DND-41 (cell line): ENCODE measurements at regions not wholly inside any gene's neighbourhood (a gene's known extent, or its start where the extent isn't known, plus 50 kb on each side); places are given as distances from the start of the nearest gene placed in this dataset.

Source experiments
- ATAC-seq: fragments of 200-7000 bp; cut with Tn5 transposase; 3 replicates; pipeline ENCODE4 v1.9.1; 2021; ENCODE audit warnings: low read depth; ENCODE audit not compliant: insufficient read depth
- DNase-seq: peaks from one replicate; pipeline ENCODE4 v3.0.0-alpha.2; 2020
- H2AFZ ChIP-seq: 2 replicates; pipeline ENCODE4 v1.6.0; 2012; ENCODE audit warnings: low read depth, low read length
- H3K27ac ChIP-seq: 2 replicates; pipeline ENCODE4 v1.5.1; 2012; ENCODE audit warnings: low read length, inconsistent platforms
- H3K27me3 ChIP-seq: fragments of 200-600 bp; sonication (generic); 2 replicates; pipeline ENCODE4 v1.6.0; 2012; ENCODE audit warnings: low read length, mild to moderate bottlenecking, inconsistent platforms; ENCODE audit not compliant: insufficient read depth, poor library complexity
- H3K36me3 ChIP-seq: 2 replicates; pipeline ENCODE4 v1.5.1; 2012; ENCODE audit warnings: low read length, inconsistent platforms; ENCODE audit not compliant: insufficient read depth
- H3K4me1 ChIP-seq: 2 replicates; pipeline ENCODE4 v1.5.1; 2012; ENCODE audit warnings: mild to moderate bottlenecking, low read length; ENCODE audit not compliant: insufficient read depth
- H3K4me2 ChIP-seq: 2 replicates; pipeline ENCODE4 v1.6.0; 2012; ENCODE audit warnings: mild to moderate bottlenecking, moderate library complexity, low read length, inconsistent platforms; ENCODE audit not compliant: insufficient read depth
- H3K4me3 ChIP-seq, 2 experiments: fragments of 200-600 bp in 1 of 2; shearing (Covaris generic) in 1 of 2; 2 replicates each; pipeline ENCODE4 v1.5.1; 2012 to 2016; ENCODE audit warnings: inconsistent platforms in 2 of 2, low read length in 2 of 2, mild to moderate bottlenecking in 2 of 2, low read depth in 1 of 2, moderate library complexity in 1 of 2
- H3K79me2 ChIP-seq: 2 replicates; pipeline ENCODE4 v1.6.0; 2012; ENCODE audit warnings: low read length, inconsistent platforms; ENCODE audit not compliant: insufficient read depth
- H3K9ac ChIP-seq: 2 replicates; pipeline ENCODE4 v1.6.0; 2012; ENCODE audit warnings: low read depth, mild to moderate bottlenecking, inconsistent platforms, low read length, moderate library complexity
- H3K9me3 ChIP-seq: 2 replicates; pipeline ENCODE4 v1.5.1; 2012; ENCODE audit warnings: low read length, moderate library complexity, mild to moderate bottlenecking, inconsistent platforms; ENCODE audit not compliant: insufficient read depth, severe bottlenecking
- H4K20me1 ChIP-seq: 2 replicates; pipeline ENCODE4 v1.6.0; 2012; ENCODE audit warnings: low read length; ENCODE audit not compliant: insufficient read depth
- EZH2 ChIP-seq: IDR thresholded peaks from 3 replicates; pipeline ENCODE4 v1.6.1; 2012; ENCODE audit warnings: borderline replicate concordance, low read depth, mild to moderate bottlenecking, moderate library complexity, low read length, inconsistent platforms; ENCODE audit not compliant: severe bottlenecking
- TF ChIP-seq, protein P1 (sequence below): IDR thresholded peaks from 2 replicates; pipeline ENCODE4 v1.5.1; 2012; ENCODE audit warnings: borderline replicate concordance, low read length, moderate library complexity, mild to moderate bottlenecking; ENCODE audit not compliant: poor library complexity, severe bottlenecking; ENCODE audit errors: extremely low read depth

DNA sequence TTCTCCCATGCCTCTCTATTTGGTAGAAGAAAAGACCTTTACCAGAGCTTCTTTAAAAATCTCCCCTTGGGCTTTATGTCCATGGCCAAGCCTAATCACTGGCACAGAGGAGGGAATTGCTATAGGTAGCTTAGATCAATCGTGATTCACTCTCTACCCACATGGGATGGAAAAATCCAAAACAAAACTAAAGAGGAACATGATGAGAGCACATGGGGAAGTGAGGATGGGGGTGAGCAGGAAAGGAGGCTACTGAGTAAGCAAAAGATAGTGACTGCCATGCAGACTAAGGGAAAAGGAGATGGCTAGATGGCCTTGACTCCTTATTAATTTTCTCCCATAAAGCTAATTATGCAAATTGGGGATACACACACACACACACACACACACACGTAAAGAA, 201.2 kb downstream of the HS3ST3A1 start:
- Histone ChIP-seq H2AFZ (no peak overlapping the region), H3K9me3 (no peaks in the 10 kb centered on the region), H3K79me2 (no peaks in the 10 kb centered on the region), H3K36me3 (no peaks in the 10 kb centered on the region), H4K20me1 (no peaks in the 10 kb centered on the region), H3K27me3 (no peaks in the 10 kb centered on the region), H3K4me1 (no peaks in the 10 kb centered on the region), H3K4me3 (no peak overlapping the region), H3K27ac (no peak overlapping the region), H3K9ac (no peak overlapping the region), H3K4me2 (no peak overlapping the region)
- no peak for ATAC-seq
- TF ChIP-seq EZH2, result no peak
- TF ChIP-seq, protein P1, sequence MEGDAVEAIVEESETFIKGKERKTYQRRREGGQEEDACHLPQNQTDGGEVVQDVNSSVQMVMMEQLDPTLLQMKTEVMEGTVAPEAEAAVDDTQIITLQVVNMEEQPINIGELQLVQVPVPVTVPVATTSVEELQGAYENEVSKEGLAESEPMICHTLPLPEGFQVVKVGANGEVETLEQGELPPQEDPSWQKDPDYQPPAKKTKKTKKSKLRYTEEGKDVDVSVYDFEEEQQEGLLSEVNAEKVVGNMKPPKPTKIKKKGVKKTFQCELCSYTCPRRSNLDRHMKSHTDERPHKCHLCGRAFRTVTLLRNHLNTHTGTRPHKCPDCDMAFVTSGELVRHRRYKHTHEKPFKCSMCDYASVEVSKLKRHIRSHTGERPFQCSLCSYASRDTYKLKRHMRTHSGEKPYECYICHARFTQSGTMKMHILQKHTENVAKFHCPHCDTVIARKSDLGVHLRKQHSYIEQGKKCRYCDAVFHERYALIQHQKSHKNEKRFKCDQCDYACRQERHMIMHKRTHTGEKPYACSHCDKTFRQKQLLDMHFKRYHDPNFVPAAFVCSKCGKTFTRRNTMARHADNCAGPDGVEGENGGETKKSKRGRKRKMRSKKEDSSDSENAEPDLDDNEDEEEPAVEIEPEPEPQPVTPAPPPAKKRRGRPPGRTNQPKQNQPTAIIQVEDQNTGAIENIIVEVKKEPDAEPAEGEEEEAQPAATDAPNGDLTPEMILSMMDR, result no peak
- DNase-seq, result no peak

DNA sequence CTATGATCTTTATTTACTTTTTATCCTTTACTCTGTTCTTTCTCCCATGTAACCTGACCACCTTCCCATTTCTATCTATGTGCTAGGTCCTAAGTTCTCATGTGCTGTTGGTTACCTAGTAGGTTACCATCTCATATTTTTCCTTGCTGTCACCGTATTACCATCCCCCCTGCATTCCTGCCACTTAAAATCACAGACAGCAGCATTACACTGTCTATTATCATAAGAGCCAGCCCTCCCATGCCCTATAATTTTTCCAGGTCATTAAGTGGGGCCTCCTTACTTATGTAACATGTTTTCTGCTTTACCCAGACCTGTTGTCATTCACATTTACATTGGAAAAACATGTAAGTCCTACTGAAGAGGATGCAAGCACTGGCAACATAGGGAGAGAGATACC, 202.9 kb downstream of the HS3ST3A1 start:
- TF ChIP-seq, protein P1, result no peak
- TF ChIP-seq EZH2, result no peak
- ATAC-seq (no peak), DNase-seq (no peak)
- no peaks in the 10 kb centered on the region for H3K79me2 ChIP-seq
- no peaks in the 10 kb centered on the region for H3K9me3 ChIP-seq
- no peaks in the 10 kb centered on the region for H4K20me1 ChIP-seq
- H2AFZ ChIP-seq, result no peak overlapping the region
- no peaks in the 10 kb centered on the region for H3K27me3 ChIP-seq
- H3K9ac ChIP-seq, result no peak overlapping the region
- no peak overlapping the region for H3K27ac ChIP-seq
- no peaks in the 10 kb centered on the region for H3K36me3 ChIP-seq
- H3K4me2 ChIP-seq, result no peak overlapping the region
- no peak overlapping the region for H3K4me3 ChIP-seq
- H3K4me1 ChIP-seq, result no peaks in the 10 kb centered on the region

DNA sequence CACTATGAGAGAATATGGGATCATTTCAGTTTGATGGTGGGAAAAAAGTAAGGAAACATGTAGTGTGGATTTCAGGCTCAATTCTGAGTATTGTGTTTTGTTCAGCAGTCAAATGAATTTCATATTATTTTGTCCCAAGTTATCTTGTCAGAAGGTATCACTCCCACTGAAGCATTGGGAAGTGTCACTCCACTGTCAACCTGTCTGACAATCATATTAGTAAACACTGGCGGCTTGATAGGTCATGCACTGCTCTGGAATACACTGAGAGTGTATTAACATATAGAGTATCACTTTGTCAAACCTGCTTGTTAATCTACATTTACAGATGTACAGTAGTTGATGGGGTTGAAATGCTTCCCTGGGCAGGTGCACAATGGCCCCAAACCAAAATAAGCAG, 203.6 kb downstream of the HS3ST3A1 start:
- ATAC-seq, result no peak
- Histone ChIP-seq H3K36me3 (no peaks in the 10 kb centered on the region), H3K9me3 (no peaks in the 10 kb centered on the region), H3K27ac (no peak overlapping the region), H2AFZ (no peak overlapping the region), H3K27me3 (no peaks in the 10 kb centered on the region), H3K4me1 (no peaks in the 10 kb centered on the region), H3K4me2 (no peak overlapping the region), H4K20me1 (no peaks in the 10 kb centered on the region), H3K9ac (no peak overlapping the region), H3K79me2 (no peaks in the 10 kb centered on the region), H3K4me3 (no peak overlapping the region)
- DNase-seq, result no peak
- TF ChIP-seq EZH2, result no peak
- TF ChIP-seq, protein P1, result no peak

DNA sequence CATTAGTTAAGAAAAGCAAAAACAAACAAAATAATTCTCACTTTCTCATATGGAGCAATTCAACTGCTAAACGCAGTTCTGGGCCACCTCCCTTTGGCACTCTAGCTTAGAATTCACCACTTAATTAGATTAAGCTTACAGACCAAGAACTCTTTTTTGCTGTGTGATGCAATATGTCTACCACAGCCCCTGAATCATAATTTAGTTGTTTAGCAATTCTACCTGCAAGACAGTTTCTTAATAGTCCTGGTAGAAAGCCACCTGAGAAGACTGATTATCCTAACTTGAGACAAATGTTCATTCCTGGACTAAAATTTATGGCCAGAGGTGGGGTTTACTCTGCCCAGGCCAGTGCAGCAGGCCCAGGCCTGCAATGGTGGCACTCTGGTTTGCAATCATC, 205.9 kb downstream of the HS3ST3A1 start:
- ATAC-seq, result no peak
- TF ChIP-seq, protein P1, result no peak
- no peak for TF ChIP-seq EZH2
- DNase-seq, result no peak
- Histone ChIP-seq H4K20me1 (no peaks in the 10 kb centered on the region), H3K27ac (no peak overlapping the region), H3K4me2 (no peak overlapping the region), H3K79me2 (no peaks in the 10 kb centered on the region), H3K9me3 (no peaks in the 10 kb centered on the region), H2AFZ (no peak overlapping the region), H3K9ac (no peak overlapping the region), H3K4me1 (no peaks in the 10 kb centered on the region), H3K36me3 (no peaks in the 10 kb centered on the region), H3K27me3 (no peaks in the 10 kb centered on the region), H3K4me3 (no peak overlapping the region)
